ENCODE measurements at regions not wholly inside any gene's neighbourhood (a gene's known extent, or its start where the extent isn't known, plus 50 kb on each side); places are given as distances from the start of the nearest gene placed in this dataset.

DNA sequence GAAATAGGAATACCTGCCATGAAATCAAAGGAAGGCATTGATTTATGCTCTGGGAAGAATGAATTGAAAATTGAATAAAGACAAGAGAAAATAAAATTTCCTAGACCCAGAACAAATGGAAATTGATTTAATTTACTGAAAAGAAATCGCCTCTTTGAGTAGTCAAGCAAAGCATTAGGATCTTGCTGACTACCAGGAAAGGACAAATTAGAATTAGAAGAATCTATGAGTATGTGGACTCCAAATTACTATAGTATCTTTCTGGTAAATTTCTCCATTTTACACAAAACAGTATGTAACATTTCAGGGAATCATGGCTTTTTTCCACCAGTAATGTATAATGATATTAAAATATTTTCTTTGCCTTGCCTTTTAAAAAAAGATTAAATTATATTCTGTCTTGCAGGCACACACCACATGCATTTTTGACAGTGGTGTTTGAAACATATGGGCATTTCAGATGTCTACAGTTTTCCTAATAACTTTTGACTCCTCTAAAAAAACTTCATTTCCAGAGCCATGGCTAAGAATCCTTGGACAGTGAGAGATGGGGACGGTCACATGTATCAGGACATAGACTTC, 768.7 kb upstream of the NRSN1 start:
- no peak for DNase-seq (ENCODE audit: low read depth)

- no peak for DNase-seq (ENCODE audit: low read depth)
Measured at GRCh38 chr6:23365732-23366131, 760.3 kb upstream of the NRSN1 start.

- no peak for DNase-seq (ENCODE audit: low read depth)
Measured at GRCh38 chr6:23367311-23367710, 758.7 kb upstream of the NRSN1 start.

- DNase-seq (ENCODE audit: low read depth) = no peak
Measured at GRCh38 chr6:23368557-23368956, 757.5 kb upstream of the NRSN1 start.

DNA sequence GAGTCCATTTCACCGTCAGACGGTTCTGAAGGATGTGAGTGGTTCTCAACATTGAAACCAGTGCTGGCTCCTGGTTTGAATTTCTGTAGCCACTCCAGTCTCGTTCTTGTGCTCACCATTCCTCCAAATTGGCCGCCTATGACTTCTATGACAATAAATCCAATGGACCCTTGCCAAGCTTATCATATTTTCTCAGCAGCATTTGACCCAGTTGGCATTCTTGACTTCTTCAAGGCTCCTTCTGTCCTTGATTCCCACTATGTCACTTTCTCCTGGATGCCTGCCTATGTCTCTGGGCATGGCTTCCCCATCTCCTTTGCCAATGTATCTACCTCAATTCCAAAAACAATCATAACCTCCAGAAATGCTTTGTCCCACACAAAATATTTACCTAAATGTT, 756.0 kb upstream of the NRSN1 start:
- DNase-seq (ENCODE audit: low read depth) = no peak

- no peak for DNase-seq (ENCODE audit: low read depth)
Measured at GRCh38 chr6:23371132-23371915, 754.7 kb upstream of the NRSN1 start.

DNA sequence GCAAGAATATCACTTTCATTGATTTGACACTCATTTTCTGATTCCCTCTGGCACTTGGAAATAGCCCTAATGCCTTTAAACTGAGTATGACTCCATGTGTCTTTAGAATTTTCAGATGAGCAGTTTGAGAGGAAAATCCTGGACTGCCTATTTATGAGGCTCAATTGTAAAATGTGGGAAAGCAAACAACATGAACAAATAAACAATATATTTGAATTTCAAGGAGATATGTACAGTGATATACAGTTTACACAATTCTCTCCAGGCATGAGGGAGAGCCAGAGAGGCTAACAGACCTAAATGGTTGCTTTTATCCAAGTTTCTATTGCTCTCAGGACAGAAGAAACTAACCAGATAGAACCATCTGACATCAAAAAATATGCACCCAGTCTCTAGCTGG, 748.2 kb upstream of the NRSN1 start:
- no peak for DNase-seq (ENCODE audit: low read depth)

DNA sequence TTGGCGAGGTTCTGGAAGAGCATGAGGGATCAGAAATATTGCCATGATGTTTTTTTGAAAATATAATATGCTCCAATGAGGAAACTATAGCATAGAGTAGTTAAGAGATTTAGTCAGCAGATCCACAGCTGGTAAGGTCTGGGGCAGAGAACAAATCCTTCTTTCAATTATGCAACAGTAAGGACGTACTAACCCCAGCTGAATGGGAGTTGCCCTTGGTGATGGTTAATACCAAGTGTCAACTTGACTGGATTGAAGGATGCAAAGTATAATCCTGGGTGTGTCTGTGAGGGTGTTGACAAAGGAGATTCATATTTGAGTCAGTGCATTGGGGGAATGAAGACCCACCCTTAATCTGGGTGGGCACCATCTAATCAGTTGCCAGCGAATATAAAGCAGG, 745.5 kb upstream of the NRSN1 start:
- no peak for DNase-seq (ENCODE audit: low read depth)

- DNase-seq (ENCODE audit: low read depth) = no peak
Measured at GRCh38 chr6:23388086-23388783, 737.8 kb upstream of the NRSN1 start.

- no peak for DNase-seq (ENCODE audit: low read depth)
Measured at GRCh38 chr6:23389386-23389785, 736.6 kb upstream of the NRSN1 start.

- DNase-seq (ENCODE audit: low read depth) = no peak
Measured at GRCh38 chr6:23390221-23390620, 735.8 kb upstream of the NRSN1 start.

DNA sequence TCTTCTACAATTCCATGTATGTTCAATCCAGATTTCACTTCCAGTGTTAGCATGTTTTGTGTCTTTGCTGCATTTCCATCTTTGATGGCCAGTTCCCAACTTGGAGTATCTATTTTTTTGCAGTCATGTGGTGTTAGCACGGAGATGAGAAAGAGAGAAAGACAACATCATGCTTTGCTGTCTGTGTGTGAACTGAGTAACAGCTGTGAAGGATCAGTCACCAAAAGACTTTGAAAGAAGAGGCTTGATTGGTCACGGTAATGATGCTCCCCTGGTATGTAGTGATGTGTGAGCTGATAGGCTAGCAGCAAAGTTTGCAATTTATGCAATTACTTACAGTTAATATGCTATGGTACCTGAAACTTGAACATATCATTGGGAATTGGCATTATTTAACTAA, 731.3 kb upstream of the NRSN1 start:
- DNase-seq (ENCODE audit: low read depth) = peak; percentile 41

DNA sequence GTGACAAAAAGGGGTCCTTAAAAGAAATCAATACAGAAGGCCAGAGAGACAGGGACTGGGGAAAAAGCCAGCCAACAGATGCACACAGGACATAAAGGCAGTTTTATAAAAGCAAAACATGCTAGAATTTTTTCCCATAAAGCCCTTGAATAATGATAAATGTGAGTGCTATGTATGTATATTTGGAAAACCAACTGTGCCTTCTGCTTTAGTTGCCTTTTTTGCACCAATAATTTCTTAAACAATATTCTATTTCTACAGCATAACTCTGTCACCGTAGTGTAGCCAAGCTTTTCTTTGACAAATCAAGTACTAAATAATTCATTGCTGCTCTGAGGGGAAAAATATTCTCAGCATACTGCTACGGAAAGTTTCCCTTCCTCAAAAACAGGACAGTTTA, 730.6 kb upstream of the NRSN1 start:
- no peak for DNase-seq (ENCODE audit: low read depth)

GRCh38 chr6:23396949-23397348, 729.1 kb upstream of the NRSN1 start:
- no peak for DNase-seq (ENCODE audit: low read depth)

DNA sequence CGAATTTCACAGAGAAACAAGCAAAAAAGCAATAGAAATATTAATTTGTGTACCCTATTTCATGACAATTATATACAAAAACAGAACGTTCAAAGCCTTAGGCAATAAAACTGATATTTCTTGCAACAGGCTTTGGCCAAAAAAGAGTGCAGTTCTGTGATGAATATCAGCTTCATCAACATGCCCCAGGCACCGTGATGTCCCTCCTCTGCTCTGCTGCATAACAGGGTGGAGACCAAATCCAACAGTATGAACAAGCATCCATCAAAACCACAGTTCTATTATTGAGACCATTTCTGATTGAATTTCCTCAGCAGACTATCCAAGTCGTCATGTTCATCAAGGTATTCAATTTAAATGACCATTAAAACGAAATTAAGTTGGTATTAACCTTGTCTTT, 722.6 kb upstream of the NRSN1 start:
- DNase-seq (ENCODE audit: low read depth) = no peak

DNA sequence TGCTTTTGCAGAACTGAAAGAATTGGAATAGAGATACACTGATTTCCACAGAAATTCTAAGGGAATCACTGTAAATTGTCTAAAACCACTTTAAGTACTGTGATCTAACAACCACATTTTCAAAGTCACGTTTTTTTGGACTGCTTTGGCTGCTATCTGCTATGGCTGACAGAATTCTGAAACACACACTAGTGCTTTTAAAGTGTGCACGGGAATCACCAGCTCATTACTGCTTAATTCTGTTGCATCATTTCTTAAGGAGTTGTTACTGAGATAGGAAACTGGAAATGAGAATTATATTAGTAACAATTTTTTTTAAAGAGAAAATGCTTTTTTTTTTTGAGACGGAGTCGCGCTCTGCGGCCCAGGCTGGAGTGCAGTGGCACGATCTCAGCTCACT, 716.5 kb upstream of the NRSN1 start:
- no peak for DNase-seq (ENCODE audit: low read depth)

GRCh38 chr6:23410439-23410838, 715.6 kb upstream of the NRSN1 start:
- no peak for DNase-seq (ENCODE audit: low read depth)

- no peak for DNase-seq (ENCODE audit: low read depth)
Measured at GRCh38 chr6:23412770-23413169, 713.2 kb upstream of the NRSN1 start.

DNA sequence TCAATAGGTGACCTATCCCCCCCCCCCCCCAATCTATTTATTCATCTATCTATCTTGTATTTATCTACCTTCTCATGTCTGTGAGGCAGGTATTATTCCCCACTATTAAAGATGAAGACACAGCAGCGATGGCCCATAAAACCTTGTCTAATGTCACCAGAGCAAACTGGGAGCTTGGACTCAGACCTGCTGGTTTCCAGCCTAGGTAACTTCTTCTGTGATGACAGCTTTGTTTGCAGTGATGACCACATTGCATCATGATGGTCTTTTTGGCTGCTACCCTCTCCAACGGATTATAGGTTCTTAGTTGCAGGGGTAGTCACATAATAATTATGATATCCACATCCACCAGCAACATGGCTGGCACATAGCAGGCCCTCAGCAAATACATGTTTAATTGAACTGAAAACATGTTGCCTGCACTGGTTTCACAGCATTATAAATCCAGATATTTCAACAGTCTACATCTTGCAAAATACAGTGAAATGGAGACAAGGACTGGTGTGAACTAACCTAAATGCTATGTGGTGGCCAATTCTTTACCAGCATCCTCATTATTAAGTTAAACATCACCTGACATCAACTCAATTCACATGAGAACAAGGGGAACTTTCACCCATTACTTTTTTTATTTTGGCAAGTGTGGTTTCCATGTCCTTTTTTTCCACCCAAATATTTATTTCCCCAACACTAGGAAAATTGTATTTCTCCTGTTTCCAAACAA, 712.5 kb upstream of the NRSN1 start:
- DNase-seq (ENCODE audit: low read depth) = no peak

GRCh38 chr6:23414051-23414445, 712.0 kb upstream of the NRSN1 start:
- peak; percentile 13 for DNase-seq (ENCODE audit: low read depth)

- no peak for DNase-seq (ENCODE audit: low read depth)
Measured at GRCh38 chr6:23414922-23415321, 711.1 kb upstream of the NRSN1 start.

DNA sequence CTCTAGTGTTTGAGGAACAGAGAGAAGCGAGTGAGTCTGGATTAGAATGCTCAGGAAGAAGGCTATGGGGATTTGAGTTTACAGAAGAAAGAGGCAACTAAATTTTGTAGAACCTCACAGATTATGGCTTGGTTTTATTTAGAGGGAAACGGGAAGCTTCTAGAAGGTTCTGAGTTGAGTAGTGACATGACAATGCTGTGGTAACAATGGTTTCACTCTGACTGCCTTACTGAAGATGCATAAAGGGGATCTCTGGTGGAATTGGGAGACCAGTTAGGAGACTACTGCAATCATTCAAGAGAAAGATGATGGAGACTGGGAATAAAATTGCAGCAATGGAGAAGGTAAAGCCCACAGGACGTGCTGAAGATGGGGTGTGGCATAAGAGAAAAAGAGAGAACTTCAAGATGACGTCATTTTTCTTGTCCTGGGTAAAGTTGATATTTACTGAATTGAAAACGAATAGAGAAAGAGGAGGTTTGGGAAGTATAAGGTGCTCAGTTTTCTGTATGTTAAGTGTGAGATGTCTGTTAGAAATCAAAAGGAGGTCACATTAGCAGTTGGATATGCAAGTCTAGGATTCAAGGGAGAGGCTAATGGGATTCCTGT, 710.1 kb upstream of the NRSN1 start:
- DNase-seq (ENCODE audit: low read depth) = no peak

All from LHCN-M2 (cell line).